Memory B cell (primary cell): ENCODE measurements at regions not wholly inside any gene's neighbourhood (a gene's known extent, or its start where the extent isn't known, plus 50 kb on each side); places are given as distances from the start of the nearest gene placed in this dataset.

ENCODE experiments used
- ATAC-seq: fragments of 150-1000 bp; cut with Tn5 transposase; 2 replicates; pipeline ENCODE4 v1.10.0; 2021; ENCODE audit warnings: low read depth, mild to moderate bottlenecking, moderate library complexity
- DNase-seq, 2 donors: peaks; one replicate each; pipeline ENCODE4 v3.0.0; 2022; ENCODE audit warnings: low spot score in 2 of 2
- H3K27ac Mint-ChIP-seq: one replicate; pipeline ENCODE4 v1.8.0; 2022; ENCODE audit warnings: mild to moderate bottlenecking, moderate library complexity, mixed read lengths
- H3K27me3 Mint-ChIP-seq: one replicate; pipeline ENCODE4 v1.8.0; 2022; ENCODE audit warnings: mixed read lengths
- H3K36me3 Mint-ChIP-seq: one replicate; pipeline ENCODE4 v1.8.0; 2022; ENCODE audit warnings: mild to moderate bottlenecking, mixed read lengths
- H3K4me1 Mint-ChIP-seq: one replicate; pipeline ENCODE4 v1.8.0; 2022; ENCODE audit warnings: mixed read lengths
- H3K4me3 Mint-ChIP-seq: one replicate; pipeline ENCODE4 v1.8.0; 2022; ENCODE audit warnings: mild to moderate bottlenecking, moderate library complexity, mixed read lengths
- H3K9me3 Mint-ChIP-seq: one replicate; pipeline ENCODE4 v1.8.0; 2022; ENCODE audit warnings: mixed read lengths

GRCh38 chr13:104442536-104442935 lies 1376.3 kb upstream of the SLC10A2 start:
- no peaks in the 10 kb centered on the region for H3K27me3 Mint-ChIP-seq
- H3K27ac Mint-ChIP-seq, result no peak overlapping the region
- peaks cover 10% of the 10 kb centered on the region for H3K9me3 Mint-ChIP-seq
- no peak for ATAC-seq
- H3K4me1 Mint-ChIP-seq, result no peaks in the 10 kb centered on the region
- no peak overlapping the region for H3K4me3 Mint-ChIP-seq
- DNase-seq, result no peak
- H3K36me3 Mint-ChIP-seq, result no peaks in the 10 kb centered on the region

GRCh38 chr13:104436555-104436954 lies 1370.3 kb upstream of the SLC10A2 start:
- Mint-ChIP-seq H3K27ac (no peak overlapping the region), H3K27me3 (no peaks in the 10 kb centered on the region), H3K4me1 (no peaks in the 10 kb centered on the region), H3K36me3 (no peaks in the 10 kb centered on the region), H3K4me3 (no peak overlapping the region), H3K9me3 (no peaks in the 10 kb centered on the region)
- DNase-seq (no peak), ATAC-seq (no peak)

DNA sequence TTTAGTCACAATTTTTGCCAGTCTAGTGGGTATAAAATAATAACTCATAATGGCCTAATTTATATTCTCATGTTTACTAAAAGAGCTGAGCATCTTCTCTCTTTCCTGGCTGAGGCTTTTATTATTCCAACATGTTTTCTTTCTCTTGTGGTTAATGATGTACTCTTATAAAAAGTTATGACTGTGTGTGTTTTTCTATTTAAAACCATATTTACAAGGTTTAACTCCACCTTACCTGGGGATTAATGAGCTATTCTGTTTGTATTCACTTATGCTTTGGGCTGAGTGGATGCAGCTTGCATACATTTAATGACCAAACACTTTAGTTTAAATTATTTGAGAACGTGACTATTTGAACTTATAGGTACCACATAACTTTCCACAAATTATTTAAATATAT lies 1365.7 kb upstream of the SLC10A2 start:
- H3K4me3 Mint-ChIP-seq, result no peak overlapping the region
- no peak for DNase-seq
- H3K27me3 Mint-ChIP-seq, result no peaks in the 10 kb centered on the region
- peaks cover 2% of the 10 kb centered on the region for H3K9me3 Mint-ChIP-seq
- H3K36me3 Mint-ChIP-seq, result no peaks in the 10 kb centered on the region
- H3K27ac Mint-ChIP-seq, result no peak overlapping the region
- ATAC-seq, result no peak
- no peaks in the 10 kb centered on the region for H3K4me1 Mint-ChIP-seq

GRCh38 chr13:104426435-104426834 lies 1360.2 kb upstream of the SLC10A2 start:
- Mint-ChIP-seq H3K4me1 (no peaks in the 10 kb centered on the region), H3K36me3 (no peaks in the 10 kb centered on the region), H3K9me3 (peaks cover 2% of the 10 kb centered on the region), H3K4me3 (no peak overlapping the region), H3K27ac (no peak overlapping the region), H3K27me3 (no peaks in the 10 kb centered on the region)
- ATAC-seq, result no peak
- no peak for DNase-seq

DNA sequence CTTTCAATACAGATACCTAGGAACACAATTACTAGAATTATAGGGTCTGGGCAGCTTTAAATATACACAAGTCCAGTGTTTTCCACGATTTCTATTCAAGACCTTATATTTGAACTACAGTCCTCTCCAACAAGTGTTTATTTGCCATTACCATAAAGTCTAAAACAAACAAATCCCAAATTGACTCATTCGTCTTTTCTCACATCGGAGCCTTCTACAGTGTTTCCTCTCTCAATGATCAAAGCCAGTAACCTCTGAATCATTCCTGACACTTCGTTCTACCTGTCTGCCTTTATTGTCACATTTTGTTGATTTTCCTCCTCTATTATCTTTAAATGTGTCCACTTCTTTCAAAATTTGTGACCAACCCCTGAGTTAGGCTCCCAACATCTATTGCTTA lies 1356.5 kb upstream of the SLC10A2 start:
- Mint-ChIP-seq H3K36me3 (no peaks in the 10 kb centered on the region), H3K9me3 (no peaks in the 10 kb centered on the region), H3K27ac (no peak overlapping the region), H3K27me3 (no peaks in the 10 kb centered on the region), H3K4me1 (no peaks in the 10 kb centered on the region), H3K4me3 (no peak overlapping the region)
- ATAC-seq, result no peak
- no peak for DNase-seq

DNA sequence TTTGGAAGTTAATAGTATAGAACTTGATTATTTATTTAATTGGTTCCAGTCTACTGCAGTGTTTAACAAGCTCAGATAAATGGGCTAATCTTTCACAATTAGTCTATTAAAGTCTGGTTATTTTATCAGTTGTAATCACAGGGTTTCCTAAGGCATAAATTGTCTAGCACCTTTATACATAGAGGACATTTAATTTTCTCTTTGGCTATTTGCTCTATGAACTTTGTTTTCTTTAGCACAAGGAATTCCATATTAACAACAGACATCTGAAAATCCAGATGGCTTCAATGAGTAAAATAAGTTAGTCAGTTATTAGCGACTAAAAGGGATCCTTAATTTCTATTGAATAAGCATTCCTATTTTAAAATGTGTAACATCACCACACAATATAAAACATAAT lies 1350.8 kb upstream of the SLC10A2 start:
- H3K27ac Mint-ChIP-seq, result no peak overlapping the region
- H3K27me3 Mint-ChIP-seq, result no peaks in the 10 kb centered on the region
- ATAC-seq (no peak), DNase-seq (no peak)
- H3K9me3 Mint-ChIP-seq, result peaks cover 2% of the 10 kb centered on the region
- H3K36me3 Mint-ChIP-seq, result no peaks in the 10 kb centered on the region
- no peak overlapping the region for H3K4me3 Mint-ChIP-seq
- H3K4me1 Mint-ChIP-seq, result no peaks in the 10 kb centered on the region

DNA sequence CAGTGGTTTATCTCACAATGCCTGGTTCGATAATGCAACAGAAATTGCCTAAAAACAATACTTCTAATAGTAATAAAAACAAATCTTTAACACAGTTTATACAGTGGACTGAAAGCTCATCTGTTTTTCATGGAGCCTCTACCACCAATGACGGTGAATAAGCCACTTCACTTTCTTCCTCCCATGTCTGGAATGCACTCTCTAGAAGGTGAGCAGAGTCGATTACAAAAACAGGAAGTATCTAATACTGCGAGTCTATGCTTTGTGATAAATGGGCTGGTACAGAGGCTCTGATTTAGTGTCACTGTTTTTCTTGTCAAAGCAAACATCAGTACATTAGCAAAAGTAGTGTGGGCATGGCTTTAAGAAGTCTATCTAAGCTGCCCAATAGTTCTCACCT lies 1348.6 kb upstream of the SLC10A2 start:
- Mint-ChIP-seq H3K4me1 (no peaks in the 10 kb centered on the region), H3K36me3 (no peaks in the 10 kb centered on the region), H3K27ac (no peak overlapping the region), H3K4me3 (no peak overlapping the region), H3K9me3 (peaks cover 4% of the 10 kb centered on the region), H3K27me3 (no peaks in the 10 kb centered on the region)
- DNase-seq, result no peak
- no peak for ATAC-seq

DNA sequence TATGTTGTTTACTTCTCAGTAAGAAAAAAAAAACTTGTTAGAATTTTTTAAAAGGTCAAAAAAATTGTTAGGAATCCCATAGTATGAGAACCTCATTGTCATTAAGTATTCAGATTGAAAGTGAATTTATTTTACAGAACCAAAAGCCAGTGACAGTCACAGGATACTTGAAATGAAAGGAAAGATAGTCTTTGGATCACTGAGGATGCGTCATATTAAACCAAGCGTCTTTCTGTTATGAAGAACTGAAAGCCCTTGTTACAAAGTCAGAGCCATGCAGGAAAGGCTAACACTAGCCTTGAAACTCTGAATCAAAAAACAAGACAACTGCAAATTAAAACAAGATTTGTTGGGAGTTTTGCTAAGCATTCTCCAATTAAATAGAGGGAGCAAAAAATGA lies 1348.0 kb upstream of the SLC10A2 start:
- peaks cover 4% of the 10 kb centered on the region for H3K9me3 Mint-ChIP-seq
- H3K4me1 Mint-ChIP-seq, result no peaks in the 10 kb centered on the region
- H3K4me3 Mint-ChIP-seq, result no peak overlapping the region
- no peak overlapping the region for H3K27ac Mint-ChIP-seq
- ATAC-seq (no peak), DNase-seq (no peak)
- H3K36me3 Mint-ChIP-seq, result no peaks in the 10 kb centered on the region
- no peaks in the 10 kb centered on the region for H3K27me3 Mint-ChIP-seq

GRCh38 chr13:104411141-104411765 lies 1345.0 kb upstream of the SLC10A2 start:
- no peaks in the 10 kb centered on the region for H3K4me1 Mint-ChIP-seq
- no peak for DNase-seq
- no peak overlapping the region for H3K27ac Mint-ChIP-seq
- no peaks in the 10 kb centered on the region for H3K36me3 Mint-ChIP-seq
- H3K4me3 Mint-ChIP-seq, result no peak overlapping the region
- no peak for ATAC-seq
- H3K27me3 Mint-ChIP-seq, result no peaks in the 10 kb centered on the region
- H3K9me3 Mint-ChIP-seq, result peaks cover 4% of the 10 kb centered on the region

GRCh38 chr13:104408733-104409132 lies 1342.5 kb upstream of the SLC10A2 start:
- Mint-ChIP-seq H3K4me3 (no peak overlapping the region), H3K27ac (no peak overlapping the region), H3K36me3 (no peaks in the 10 kb centered on the region), H3K27me3 (no peaks in the 10 kb centered on the region), H3K4me1 (no peaks in the 10 kb centered on the region), H3K9me3 (peaks cover 1% of the 10 kb centered on the region)
- ATAC-seq (no peak), DNase-seq (no peak)

GRCh38 chr13:104404325-104404724 lies 1338.1 kb upstream of the SLC10A2 start:
- ATAC-seq, result no peak
- no peaks in the 10 kb centered on the region for H3K27me3 Mint-ChIP-seq

GRCh38 chr13:104389691-104390090 lies 1323.5 kb upstream of the SLC10A2 start:
- no peak for ATAC-seq
- Mint-ChIP-seq H3K36me3 (no peaks in the 10 kb centered on the region), H3K4me3 (no peak overlapping the region), H3K9me3 (peaks cover 10% of the 10 kb centered on the region), H3K27me3 (no peaks in the 10 kb centered on the region), H3K27ac (no peak overlapping the region), H3K4me1 (no peaks in the 10 kb centered on the region)
- DNase-seq, result no peak

More at GRCh38 chr13:104404325-104404724, 1338.1 kb upstream of the SLC10A2 start:
- no peak overlapping the region for H3K27ac Mint-ChIP-seq
- no peak overlapping the region for H3K4me3 Mint-ChIP-seq
- H3K9me3 Mint-ChIP-seq, result peaks cover 1% of the 10 kb centered on the region
- H3K4me1 Mint-ChIP-seq, result no peaks in the 10 kb centered on the region
- no peak for DNase-seq
- no peaks in the 10 kb centered on the region for H3K36me3 Mint-ChIP-seq

- Mint-ChIP-seq H3K27ac (no peak overlapping the region), H3K9me3 (peaks cover 8% of the 10 kb centered on the region), H3K4me1 (no peaks in the 10 kb centered on the region), H3K4me3 (no peak overlapping the region), H3K27me3 (no peaks in the 10 kb centered on the region), H3K36me3 (no peaks in the 10 kb centered on the region)
- DNase-seq (no peak), ATAC-seq (no peak)
These were observed 1321.3 kb upstream of the SLC10A2 start for GRCh38 chr13:104387510-104387909.

- Mint-ChIP-seq H3K27me3 (no peaks in the 10 kb centered on the region), H3K9me3 (no peaks in the 10 kb centered on the region), H3K36me3 (no peaks in the 10 kb centered on the region), H3K4me1 (no peaks in the 10 kb centered on the region), H3K27ac (no peak overlapping the region), H3K4me3 (no peak overlapping the region)
- ATAC-seq (no peak), DNase-seq (no peak)
These were observed 1319.2 kb upstream of the SLC10A2 start for GRCh38 chr13:104385404-104385803.

- peaks cover 3% of the 10 kb centered on the region for H3K9me3 Mint-ChIP-seq
- no peaks in the 10 kb centered on the region for H3K27me3 Mint-ChIP-seq
- H3K27ac Mint-ChIP-seq, result no peak overlapping the region
These were observed 1316.7 kb upstream of the SLC10A2 start for GRCh38 chr13:104382951-104383350.

More at GRCh38 chr13:104382951-104383350, 1316.7 kb upstream of the SLC10A2 start:
- ATAC-seq, result no peak
- no peak overlapping the region for H3K4me3 Mint-ChIP-seq
- DNase-seq, result no peak
- no peaks in the 10 kb centered on the region for H3K36me3 Mint-ChIP-seq
- H3K4me1 Mint-ChIP-seq, result no peaks in the 10 kb centered on the region
